ENCODE measurements at regions not wholly inside any gene's neighbourhood (a gene's known extent, or its start where the extent isn't known, plus 50 kb on each side); places are given as distances from the start of the nearest gene placed in this dataset.

GRCh38 chr18:78573773-78574172 lies 405.8 kb upstream of the SALL3 start:
- TF ChIP-seq CTCF (IDR thresholded peaks at IDR 0.05) = no peak
- no peak for TF ChIP-seq POLR2A (IDR thresholded peaks at IDR 0.05)

All from vagina (tissue), 2 donors.